K562 (cell line): ENCODE measurements at regions not wholly inside any gene's neighbourhood (a gene's known extent, or its start where the extent isn't known, plus 50 kb on each side); places are given as distances from the start of the nearest gene placed in this dataset.
A peak's percentile ranks its signal among the peaks of the same experiment; 100 is the strongest.

Experiments used
- ARID1B ChIP-seq: fragments of 450-650 bp; IDR thresholded peaks from 2 replicates; pipeline ENCODE4 v1.6.1; 2016; ENCODE audit warnings: antibody characterized with exemption, mild to moderate bottlenecking, inconsistent platforms
- ARNT ChIP-seq, 2 experiments: fragments of 450-650 bp; IDR thresholded peaks; 2 replicates each; pipeline ENCODE4 v1.6.1; 2016; ENCODE audit warnings: mild to moderate bottlenecking in 1 of 2
- CCNT2 ChIP-seq: IDR thresholded peaks from 2 replicates; pipeline ENCODE4 v1.6.1; 2011; ENCODE audit warnings: borderline replicate concordance, low read depth, mild to moderate bottlenecking, moderate library complexity, mixed read lengths, low read length; ENCODE audit not compliant: insufficient read length; ENCODE audit errors: extremely low read depth
- CEBPG ChIP-seq, 3 experiments: fragments of 200-800 bp in 1 of 3; sonication (Bioruptor generic) in 1 of 3; sonication (generic) in 1 of 3; formaldehyde crosslinking in 1 of 3; IDR thresholded peaks in 2 of 3; conservative IDR thresholded peaks in 1 of 3; 2 replicates each; pipeline versions ENCODE4 v1.6.1 to v1.8.0; 2016 to 2022; ENCODE audit warnings: missing compliant biosample characterization in 2 of 3, missing genetic modification characterization in 2 of 3, mild to moderate bottlenecking in 1 of 3, missing genetic modification reagents in 1 of 3
- DACH1 ChIP-seq: fragments of 450-650 bp; IDR thresholded peaks from 2 replicates; pipeline ENCODE4 v1.6.1; 2018; ENCODE audit not compliant: partially characterized antibody
- FOSL1 ChIP-seq: fragments of 200-800 bp; sonication (Bioruptor generic); conservative IDR thresholded peaks from 2 replicates; pipeline ENCODE4 v1.6.1; 2016; ENCODE audit warnings: missing genetic modification characterization, missing compliant biosample characterization
- FOXJ2 ChIP-seq: fragments of 200-800 bp; sonication (Bioruptor generic); IDR thresholded peaks from 2 replicates; pipeline ENCODE4 v1.6.1; 2016; ENCODE audit warnings: missing genetic modification characterization, missing compliant biosample characterization
- MAFG ChIP-seq: fragments of 450-650 bp; conservative IDR thresholded peaks from 2 replicates; pipeline ENCODE4 v1.6.1; 2016; ENCODE audit warnings: missing genetic modification characterization, missing compliant biosample characterization
- MTA3 ChIP-seq: fragments of 450-650 bp; formaldehyde crosslinking; IDR thresholded peaks from 2 replicates; pipeline ENCODE4 v1.6.1; 2017; ENCODE audit warnings: mild to moderate bottlenecking, borderline replicate concordance
- NCOR1 ChIP-seq: fragments of 450-650 bp; IDR thresholded peaks from 2 replicates; pipeline ENCODE4 v1.6.1; 2016; ENCODE audit warnings: mild to moderate bottlenecking, moderate library complexity
- PHB2 ChIP-seq: fragments of 450-650 bp; IDR thresholded peaks from 2 replicates; pipeline ENCODE4 v1.6.1; 2017; ENCODE audit warnings: low read depth
- SMAD4 ChIP-seq: fragments of 250-450 bp; sonication (Bioruptor Pico); conservative IDR thresholded peaks from 2 replicates; pipeline ENCODE4 v1.8.0; 2021; ENCODE audit warnings: inconsistent platforms, mild to moderate bottlenecking, moderate library complexity
- SMARCA4 ChIP-seq: fragments of 450-650 bp; IDR thresholded peaks from 2 replicates; pipeline ENCODE4 v1.6.1; 2016
- SPI1 ChIP-seq: IDR thresholded peaks from 2 replicates; pipeline ENCODE4 v1.6.1; 2011; ENCODE audit warnings: low read depth, low read length, control low read depth, borderline replicate concordance
- TAL1 ChIP-seq: fragments of 450-650 bp; IDR thresholded peaks from 2 replicates; pipeline ENCODE4 v1.6.1; 2016; ENCODE audit warnings: mild to moderate bottlenecking
- ZBTB17 ChIP-seq: fragments of 450-650 bp; formaldehyde crosslinking; IDR thresholded peaks from 2 replicates; pipeline ENCODE4 v1.4.0; 2020; ENCODE audit warnings: mild to moderate bottlenecking
- ZFX ChIP-seq: sonication (generic); formaldehyde crosslinking; IDR thresholded peaks from 2 replicates; pipeline ENCODE4 v1.8.0; 2022; ENCODE audit warnings: mild to moderate bottlenecking, missing genetic modification reagents, moderate library complexity
- TF ChIP-seq, protein P1 (sequence below): sonication (generic); formaldehyde crosslinking; IDR thresholded peaks from 2 replicates; pipeline ENCODE4 v1.9.0; 2022; ENCODE audit warnings: mild to moderate bottlenecking, missing genetic modification reagents
- TF ChIP-seq, protein P2 (sequence below), 3 experiments: IDR thresholded peaks in 2 of 3; conservative IDR thresholded peaks in 1 of 3; 2 replicates each; pipeline ENCODE4 v1.5.1; 2011 to 2012; ENCODE audit warnings: low read length in 3 of 3, mild to moderate bottlenecking in 3 of 3, control low read depth in 2 of 3, improper control_type of control experiment in 1 of 3, inconsistent platforms in 1 of 3, low read depth in 1 of 3, mixed read lengths in 1 of 3, moderate library complexity in 1 of 3; ENCODE audit not compliant: insufficient read depth in 2 of 3
- TF ChIP-seq, protein P3 (sequence below), 2 experiments: IDR thresholded peaks; 2 replicates each; pipeline ENCODE4 v1.6.1; 2011; ENCODE audit warnings: borderline replicate concordance in 1 of 2, control low read depth in 1 of 2, low read depth in 1 of 2, low read length in 1 of 2, mild to moderate bottlenecking in 1 of 2, mixed read lengths in 1 of 2, moderate library complexity in 1 of 2; ENCODE audit not compliant: insufficient read depth in 1 of 2, insufficient read length in 1 of 2, poor library complexity in 1 of 2, severe bottlenecking in 1 of 2; ENCODE audit errors: extremely low read depth in 1 of 2
- TF ChIP-seq, protein P4 (sequence below): fragments of 250-450 bp; sonication (Bioruptor Pico); IDR thresholded peaks from 2 replicates; pipeline ENCODE4 v1.4.0; 2020; ENCODE audit warnings: mild to moderate bottlenecking, moderate library complexity, borderline replicate concordance
- TF ChIP-seq, protein P5 (sequence below), 2 experiments: fragments of 450-650 bp in 1 of 2; sonication (generic) in 1 of 2; formaldehyde crosslinking in 1 of 2; IDR thresholded peaks in 1 of 2; conservative IDR thresholded peaks in 1 of 2; 2 replicates each; pipeline versions ENCODE4 v1.6.1 to v1.8.1; 2016 to 2023; ENCODE audit warnings: mild to moderate bottlenecking in 2 of 2, moderate library complexity in 2 of 2, inconsistent platforms in 1 of 2, missing genetic modification reagents in 1 of 2

DNA sequence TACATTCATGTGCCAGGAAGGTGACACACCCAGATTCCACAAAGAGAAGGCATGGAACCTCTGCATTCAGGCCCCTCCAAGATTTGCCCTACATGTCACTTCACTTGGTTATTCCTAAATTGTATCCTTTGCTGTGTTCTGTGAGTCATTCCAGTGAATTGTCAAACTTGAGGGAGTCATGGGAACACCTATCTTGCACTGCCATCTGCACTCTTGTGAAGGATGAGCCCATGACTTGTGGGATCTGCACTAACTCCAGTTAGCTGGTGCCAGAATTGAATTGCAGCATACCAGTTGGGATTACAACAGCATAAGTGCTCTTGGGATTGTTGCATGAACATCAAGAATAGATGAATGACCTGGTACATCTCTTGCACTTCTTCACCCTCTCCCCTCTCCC, 1288.0 kb upstream of the ZEB2 start (continued):
- TF ChIP-seq MAFG (tag) = peak; percentile 30
- TF ChIP-seq ARNT (IDR thresholded peaks at IDR 0.05) = no peak
- TF ChIP-seq FOSL1 = peak; percentile 87
- TF ChIP-seq ZBTB17 = no peak
- TF ChIP-seq ZFX (CRISPR knock-in tag) = no peak
- TF ChIP-seq, protein P1, sequence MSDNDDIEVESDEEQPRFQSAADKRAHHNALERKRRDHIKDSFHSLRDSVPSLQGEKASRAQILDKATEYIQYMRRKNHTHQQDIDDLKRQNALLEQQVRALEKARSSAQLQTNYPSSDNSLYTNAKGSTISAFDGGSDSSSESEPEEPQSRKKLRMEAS (CRISPR knock-in tag) = no peak
- no peak for TF ChIP-seq NCOR1
- peak; percentile 13; the same call in 1 of the 2 replicates for TF ChIP-seq TAL1
- no peak for TF ChIP-seq CCNT2
- no peak for TF ChIP-seq DACH1
- peak; percentile 26; the same call in 1 of the 2 replicates for TF ChIP-seq SMARCA4
- TF ChIP-seq, protein P2, sequence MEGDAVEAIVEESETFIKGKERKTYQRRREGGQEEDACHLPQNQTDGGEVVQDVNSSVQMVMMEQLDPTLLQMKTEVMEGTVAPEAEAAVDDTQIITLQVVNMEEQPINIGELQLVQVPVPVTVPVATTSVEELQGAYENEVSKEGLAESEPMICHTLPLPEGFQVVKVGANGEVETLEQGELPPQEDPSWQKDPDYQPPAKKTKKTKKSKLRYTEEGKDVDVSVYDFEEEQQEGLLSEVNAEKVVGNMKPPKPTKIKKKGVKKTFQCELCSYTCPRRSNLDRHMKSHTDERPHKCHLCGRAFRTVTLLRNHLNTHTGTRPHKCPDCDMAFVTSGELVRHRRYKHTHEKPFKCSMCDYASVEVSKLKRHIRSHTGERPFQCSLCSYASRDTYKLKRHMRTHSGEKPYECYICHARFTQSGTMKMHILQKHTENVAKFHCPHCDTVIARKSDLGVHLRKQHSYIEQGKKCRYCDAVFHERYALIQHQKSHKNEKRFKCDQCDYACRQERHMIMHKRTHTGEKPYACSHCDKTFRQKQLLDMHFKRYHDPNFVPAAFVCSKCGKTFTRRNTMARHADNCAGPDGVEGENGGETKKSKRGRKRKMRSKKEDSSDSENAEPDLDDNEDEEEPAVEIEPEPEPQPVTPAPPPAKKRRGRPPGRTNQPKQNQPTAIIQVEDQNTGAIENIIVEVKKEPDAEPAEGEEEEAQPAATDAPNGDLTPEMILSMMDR (IDR thresholded peaks at IDR 0.05 in 2 of 3, conservative IDR thresholded peaks at IDR 0.05 in 1 of 3; ENCODE audit: insufficient read depth in 2 of 3, low read depth in 1 of 3, low read length in 3 of 3) = no peak
- TF ChIP-seq CEBPG (CRISPR knock-in tag; IDR thresholded peaks at IDR 0.05) = 0 out of 2 replicates have a peak, but pooled peaks have one; percentile 33
- peak; percentile 42 to 83; a peak in 1 of 4 replicates for TF ChIP-seq CEBPG (tag; conservative IDR thresholded peaks at IDR 0.05 in 1 of 2, IDR thresholded peaks at IDR 0.05 in 1 of 2)
- TF ChIP-seq ARID1B = peak; percentile 65
- TF ChIP-seq, protein P3, sequence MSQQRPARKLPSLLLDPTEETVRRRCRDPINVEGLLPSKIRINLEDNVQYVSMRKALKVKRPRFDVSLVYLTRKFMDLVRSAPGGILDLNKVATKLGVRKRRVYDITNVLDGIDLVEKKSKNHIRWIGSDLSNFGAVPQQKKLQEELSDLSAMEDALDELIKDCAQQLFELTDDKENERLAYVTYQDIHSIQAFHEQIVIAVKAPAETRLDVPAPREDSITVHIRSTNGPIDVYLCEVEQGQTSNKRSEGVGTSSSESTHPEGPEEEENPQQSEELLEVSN (IDR thresholded peaks at IDR 0.05; ENCODE audit: borderline replicate concordance in 1 of 2, extremely low read depth in 1 of 2, insufficient read depth in 1 of 2, insufficient read length in 1 of 2, low read depth in 1 of 2, low read length in 1 of 2, poor library complexity in 1 of 2, severe bottlenecking in 1 of 2) = no peak
- TF ChIP-seq MTA3 = no peak
- TF ChIP-seq SMAD4 (CRISPR knock-in tag) = no peak
- TF ChIP-seq, protein P4, sequence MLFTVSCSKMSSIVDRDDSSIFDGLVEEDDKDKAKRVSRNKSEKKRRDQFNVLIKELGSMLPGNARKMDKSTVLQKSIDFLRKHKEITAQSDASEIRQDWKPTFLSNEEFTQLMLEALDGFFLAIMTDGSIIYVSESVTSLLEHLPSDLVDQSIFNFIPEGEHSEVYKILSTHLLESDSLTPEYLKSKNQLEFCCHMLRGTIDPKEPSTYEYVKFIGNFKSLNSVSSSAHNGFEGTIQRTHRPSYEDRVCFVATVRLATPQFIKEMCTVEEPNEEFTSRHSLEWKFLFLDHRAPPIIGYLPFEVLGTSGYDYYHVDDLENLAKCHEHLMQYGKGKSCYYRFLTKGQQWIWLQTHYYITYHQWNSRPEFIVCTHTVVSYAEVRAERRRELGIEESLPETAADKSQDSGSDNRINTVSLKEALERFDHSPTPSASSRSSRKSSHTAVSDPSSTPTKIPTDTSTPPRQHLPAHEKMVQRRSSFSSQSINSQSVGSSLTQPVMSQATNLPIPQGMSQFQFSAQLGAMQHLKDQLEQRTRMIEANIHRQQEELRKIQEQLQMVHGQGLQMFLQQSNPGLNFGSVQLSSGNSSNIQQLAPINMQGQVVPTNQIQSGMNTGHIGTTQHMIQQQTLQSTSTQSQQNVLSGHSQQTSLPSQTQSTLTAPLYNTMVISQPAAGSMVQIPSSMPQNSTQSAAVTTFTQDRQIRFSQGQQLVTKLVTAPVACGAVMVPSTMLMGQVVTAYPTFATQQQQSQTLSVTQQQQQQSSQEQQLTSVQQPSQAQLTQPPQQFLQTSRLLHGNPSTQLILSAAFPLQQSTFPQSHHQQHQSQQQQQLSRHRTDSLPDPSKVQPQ = no peak
- no peak for TF ChIP-seq SPI1
- TF ChIP-seq PHB2 = no peak
- TF ChIP-seq, protein P5, sequence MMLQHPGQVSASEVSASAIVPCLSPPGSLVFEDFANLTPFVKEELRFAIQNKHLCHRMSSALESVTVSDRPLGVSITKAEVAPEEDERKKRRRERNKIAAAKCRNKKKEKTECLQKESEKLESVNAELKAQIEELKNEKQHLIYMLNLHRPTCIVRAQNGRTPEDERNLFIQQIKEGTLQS (IDR thresholded peaks at IDR 0.05) = peak; percentile 61
- TF ChIP-seq, protein P5 (CRISPR knock-in tag; conservative IDR thresholded peaks at IDR 0.05) = no peak
- 0 out of 2 replicates have a peak, but pooled peaks have one; percentile 17 for TF ChIP-seq FOXJ2
